Ascending aorta (tissue), 2 donors: ENCODE measurements at regions not wholly inside any gene's neighbourhood (a gene's known extent, or its start where the extent isn't known, plus 50 kb on each side); places are given as distances from the start of the nearest gene placed in this dataset.

ENCODE experiments used
- DNase-seq, 2 donors: peaks; one replicate each; pipeline ENCODE4 v3.0.0-alpha.2; 2019; ENCODE audit warnings: low spot score in 2 of 2
- H3K27ac ChIP-seq, 2 donors: fragments of 200-600 bp; sonication (generic); one replicate each; pipeline ENCODE4 v1.5.1; 2016 to 2017; ENCODE audit warnings: mild to moderate bottlenecking in 1 of 2
- H3K27me3 ChIP-seq: fragments of 200-600 bp; sonication (generic); one replicate; pipeline ENCODE4 v1.5.1; 2017
- H3K36me3 ChIP-seq, 2 donors: fragments of 200-600 bp; sonication (generic); one replicate each; pipeline ENCODE4 v1.5.1; 2016
- H3K4me1 ChIP-seq, 2 donors: fragments of 200-600 bp; sonication (generic); one replicate each; pipeline ENCODE4 v1.5.1; 2016 to 2017; ENCODE audit warnings: mild to moderate bottlenecking in 1 of 2
- H3K4me3 ChIP-seq, 2 donors: fragments of 200-600 bp; sonication (generic); one replicate each; pipeline ENCODE4 v1.5.1; 2016 to 2017; ENCODE audit warnings: mild to moderate bottlenecking in 1 of 2
- H3K9me3 ChIP-seq, 2 donors: fragments of 200-600 bp; sonication (generic); one replicate each; pipeline ENCODE4 v1.5.1; 2016
- intact Hi-C: fragments of 100-400 bp; cut with DNase I; formaldehyde crosslinking; loops from one replicate; pipeline ENCODE4 v1.15.1; 2023
- TF ChIP-seq, protein P1 (sequence below), 3 experiments: fragments of 200-600 bp in 2 of 3; fragments of 450-650 bp in 1 of 3; sonication (generic) in 2 of 3; IDR thresholded peaks; one replicate each; pipeline ENCODE4 v1.5.1; 2016 to 2019; ENCODE audit warnings: antibody characterized with exemption in 3 of 3, mild to moderate bottlenecking in 1 of 3, moderate library complexity in 1 of 3

DNA sequence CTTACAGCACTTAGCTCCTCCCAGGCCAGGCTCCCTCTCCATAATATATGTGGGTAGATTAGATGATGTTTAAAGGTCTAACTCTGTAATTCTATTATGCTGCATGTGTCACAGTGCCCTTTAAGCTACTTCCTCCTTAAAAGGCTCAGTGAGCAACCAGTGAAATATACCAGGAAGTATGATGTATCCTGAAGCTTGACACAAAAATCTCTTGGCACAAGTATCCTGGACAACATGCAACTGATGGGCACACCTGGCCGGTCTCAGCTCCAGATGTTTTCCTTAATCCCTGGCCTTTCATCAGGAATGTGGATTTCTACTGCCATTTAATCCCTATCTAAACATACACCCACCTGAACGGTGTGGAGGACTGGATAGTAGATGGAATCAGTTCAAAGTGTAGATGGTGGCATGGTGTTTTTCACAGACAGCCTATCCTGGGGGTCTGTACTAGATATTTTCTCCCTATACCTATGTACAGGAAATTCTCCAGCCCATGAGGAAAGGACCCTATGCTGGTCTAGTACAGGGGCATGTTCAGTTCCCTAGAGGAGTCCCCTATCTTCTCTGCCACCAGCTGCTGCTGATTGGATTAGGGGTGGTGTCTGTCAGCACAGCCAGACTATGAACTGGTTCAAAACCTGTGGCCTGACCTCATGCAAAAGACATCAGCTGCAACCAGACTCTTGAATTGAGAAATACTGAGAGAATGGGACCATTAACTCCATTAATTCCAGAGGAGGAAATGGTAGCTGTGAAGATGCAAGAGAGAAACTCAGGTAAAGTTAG, 59.4 kb upstream of the CITED2 start:
- Histone ChIP-seq H3K4me1 (no peaks in the 10 kb centered on the region), H3K9me3 (no peaks in the 10 kb centered on the region), H3K27me3 (no peaks in the 10 kb centered on the region), H3K27ac (no peak overlapping the region), H3K36me3 (no peaks in the 10 kb centered on the region), H3K4me3 (no peak overlapping the region)
- TF ChIP-seq, protein P1, sequence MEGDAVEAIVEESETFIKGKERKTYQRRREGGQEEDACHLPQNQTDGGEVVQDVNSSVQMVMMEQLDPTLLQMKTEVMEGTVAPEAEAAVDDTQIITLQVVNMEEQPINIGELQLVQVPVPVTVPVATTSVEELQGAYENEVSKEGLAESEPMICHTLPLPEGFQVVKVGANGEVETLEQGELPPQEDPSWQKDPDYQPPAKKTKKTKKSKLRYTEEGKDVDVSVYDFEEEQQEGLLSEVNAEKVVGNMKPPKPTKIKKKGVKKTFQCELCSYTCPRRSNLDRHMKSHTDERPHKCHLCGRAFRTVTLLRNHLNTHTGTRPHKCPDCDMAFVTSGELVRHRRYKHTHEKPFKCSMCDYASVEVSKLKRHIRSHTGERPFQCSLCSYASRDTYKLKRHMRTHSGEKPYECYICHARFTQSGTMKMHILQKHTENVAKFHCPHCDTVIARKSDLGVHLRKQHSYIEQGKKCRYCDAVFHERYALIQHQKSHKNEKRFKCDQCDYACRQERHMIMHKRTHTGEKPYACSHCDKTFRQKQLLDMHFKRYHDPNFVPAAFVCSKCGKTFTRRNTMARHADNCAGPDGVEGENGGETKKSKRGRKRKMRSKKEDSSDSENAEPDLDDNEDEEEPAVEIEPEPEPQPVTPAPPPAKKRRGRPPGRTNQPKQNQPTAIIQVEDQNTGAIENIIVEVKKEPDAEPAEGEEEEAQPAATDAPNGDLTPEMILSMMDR (IDR thresholded peaks at IDR 0.05): no peak
- no peak for DNase-seq
- intact Hi-C loops: no loop called here

DNA sequence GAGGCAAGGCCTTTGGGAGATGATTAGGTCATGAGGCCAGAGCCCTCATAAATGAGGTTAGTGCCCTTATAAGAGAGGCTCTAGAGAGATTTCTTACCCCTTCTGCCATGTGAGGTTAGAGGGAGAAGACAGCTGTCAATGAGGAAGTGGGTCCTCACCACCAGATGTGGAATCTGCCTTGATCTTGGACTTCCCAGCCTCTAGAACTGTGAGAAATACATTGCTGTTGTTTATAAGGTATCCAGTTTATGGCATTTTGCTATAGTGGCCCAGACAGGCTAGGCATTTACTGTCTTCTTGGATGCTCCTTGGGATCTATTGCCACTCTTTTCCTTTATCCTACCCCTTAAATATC, 57.1 kb upstream of the CITED2 start:
- intact Hi-C loops: no loop called here
- Histone ChIP-seq H3K27me3 (no peaks in the 10 kb centered on the region), H3K9me3 (no peaks in the 10 kb centered on the region), H3K27ac (no peak overlapping the region), H3K4me1 (no peaks in the 10 kb centered on the region), H3K4me3 (no peak overlapping the region), H3K36me3 (no peaks in the 10 kb centered on the region)
- DNase-seq: no peak
- TF ChIP-seq, protein P1 (IDR thresholded peaks at IDR 0.05): no peak

DNA sequence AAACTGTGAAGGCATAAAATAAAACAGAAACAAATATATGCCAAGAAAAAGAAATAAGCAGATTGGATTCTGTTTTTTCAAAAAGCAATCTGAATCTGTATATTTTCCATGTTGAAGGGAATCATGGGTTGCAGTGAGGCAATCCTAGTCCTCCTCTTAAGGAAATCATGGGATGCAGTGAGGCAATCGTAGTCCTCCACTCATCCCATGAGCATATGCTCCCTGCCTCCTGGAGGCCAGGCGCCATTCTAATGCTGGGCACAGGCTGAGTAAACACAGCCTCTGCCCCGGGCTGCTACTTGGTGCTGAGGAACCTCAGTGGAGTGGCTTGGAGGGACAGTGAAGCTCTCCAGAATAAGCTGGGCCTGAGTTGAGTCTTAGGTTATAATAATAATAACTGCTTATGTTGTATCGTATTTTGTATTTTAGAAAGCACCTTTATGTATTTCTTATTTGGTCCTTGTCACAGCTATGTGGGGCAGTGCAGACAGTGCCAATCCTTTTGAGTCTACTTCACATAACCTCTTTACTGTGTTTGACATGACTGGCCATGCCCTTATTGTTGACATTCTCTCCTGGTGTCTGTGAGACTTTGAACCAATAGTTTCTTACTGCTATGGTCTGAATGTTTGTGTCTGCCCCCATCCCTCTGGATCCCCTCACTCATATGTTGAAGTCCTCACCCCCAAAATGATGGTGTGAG, 56.6 kb upstream of the CITED2 start:
- intact Hi-C loops: no loop called here
- TF ChIP-seq, protein P1 (IDR thresholded peaks at IDR 0.05): no peak
- DNase-seq: no peak
- Histone ChIP-seq H3K27ac (no peak overlapping the region), H3K36me3 (no peaks in the 10 kb centered on the region), H3K27me3 (no peaks in the 10 kb centered on the region), H3K4me3 (no peak overlapping the region), H3K4me1 (no peaks in the 10 kb centered on the region), H3K9me3 (no peaks in the 10 kb centered on the region)

DNA sequence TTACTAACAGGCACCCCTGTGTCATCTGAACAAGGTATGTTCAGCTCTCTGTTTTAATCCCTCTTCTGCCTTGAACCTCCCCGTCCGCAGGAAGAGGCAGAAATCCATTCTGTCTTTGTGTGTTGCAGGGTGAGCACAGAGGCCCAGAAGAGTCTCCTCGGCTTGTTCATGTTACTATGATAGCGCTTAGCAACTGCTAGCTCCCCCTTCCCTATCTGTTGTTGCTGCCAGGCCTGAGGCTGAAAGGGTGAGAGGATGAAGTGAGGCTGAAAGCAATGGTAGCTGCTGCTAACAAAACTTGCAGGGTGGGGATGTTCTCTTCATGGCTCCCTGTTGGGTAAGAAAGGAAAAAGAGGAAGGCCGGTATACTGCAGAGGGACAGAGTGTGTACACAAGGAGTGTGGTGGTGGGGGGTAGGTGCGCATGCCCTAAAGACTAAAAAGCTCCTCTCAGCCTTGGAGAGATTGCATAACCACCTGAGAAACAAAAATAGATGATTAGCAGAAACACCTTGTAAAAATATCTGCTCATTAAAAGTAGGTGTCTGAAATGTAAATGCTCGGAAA, 55.2 kb upstream of the CITED2 start:
- TF ChIP-seq, protein P1 (IDR thresholded peaks at IDR 0.05): no peak
- Histone ChIP-seq H3K36me3 (no peaks in the 10 kb centered on the region), H3K9me3 (no peaks in the 10 kb centered on the region), H3K4me3 (no peak overlapping the region), H3K27me3 (no peaks in the 10 kb centered on the region), H3K4me1 (no peaks in the 10 kb centered on the region), H3K27ac (no peak overlapping the region)
- DNase-seq: no peak
- intact Hi-C loops: no loop called here

DNA sequence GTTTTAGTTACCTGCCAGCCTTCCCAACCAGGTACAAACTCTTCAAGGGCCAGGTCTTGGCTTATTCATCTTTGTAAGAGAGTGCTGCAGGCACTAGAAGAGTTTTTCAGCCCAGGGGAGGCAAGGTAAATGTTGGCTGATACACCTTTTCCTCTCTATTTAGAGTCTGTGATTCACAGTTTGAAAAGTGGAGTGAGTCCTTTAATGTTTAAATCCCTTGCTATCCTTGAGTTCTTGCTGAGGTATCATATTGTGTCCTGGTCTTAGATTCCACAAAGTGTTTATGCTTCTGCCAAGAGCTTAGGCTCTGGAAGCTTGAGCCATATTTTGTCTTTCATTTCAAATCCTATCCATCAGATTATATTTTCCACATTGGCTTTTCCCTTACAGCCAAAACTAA, 52.8 kb upstream of the CITED2 start:
- no peak overlapping the region for H3K4me3 ChIP-seq
- TF ChIP-seq, protein P1 (IDR thresholded peaks at IDR 0.05): no peak
- H3K4me1 ChIP-seq: no peaks in the 10 kb centered on the region
- no peak for DNase-seq
- H3K9me3 ChIP-seq: no peaks in the 10 kb centered on the region
- intact Hi-C loops: no loop called here
- no peaks in the 10 kb centered on the region for H3K27me3 ChIP-seq
- no peak overlapping the region for H3K27ac ChIP-seq
- no peaks in the 10 kb centered on the region for H3K36me3 ChIP-seq
